ENCODE measurements at regions not wholly inside any gene's neighbourhood (a gene's known extent, or its start where the extent isn't known, plus 50 kb on each side); places are given as distances from the start of the nearest gene placed in this dataset.

DNA sequence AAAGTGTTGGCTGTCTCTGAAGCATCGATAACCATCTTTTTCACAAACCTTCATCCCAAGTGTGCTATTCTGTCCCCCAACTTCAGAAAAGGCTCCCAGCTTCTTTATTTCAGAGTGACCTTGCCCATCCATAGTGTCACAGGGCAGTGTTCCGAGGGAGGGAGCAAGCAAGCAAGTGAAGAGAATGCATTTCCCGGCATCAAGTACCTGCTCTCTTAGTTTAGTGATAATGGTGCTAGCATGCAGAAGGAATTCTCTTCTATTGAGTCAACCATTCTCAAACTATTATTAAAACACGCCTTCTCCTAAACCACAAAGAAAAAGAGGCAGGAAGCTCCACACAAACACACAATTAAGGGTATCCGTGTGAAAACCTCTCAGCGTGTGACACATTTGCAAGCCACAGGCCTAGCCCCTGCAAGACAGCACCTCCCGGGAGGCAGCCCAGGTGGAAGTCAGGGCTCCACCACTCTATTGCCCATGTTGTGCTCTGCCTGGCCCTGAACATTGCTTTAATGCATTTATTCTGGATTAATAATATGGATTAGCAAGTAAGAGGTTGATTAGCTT lies 504.9 kb downstream of the GALR1 start:
- TF ChIP-seq, protein P1, sequence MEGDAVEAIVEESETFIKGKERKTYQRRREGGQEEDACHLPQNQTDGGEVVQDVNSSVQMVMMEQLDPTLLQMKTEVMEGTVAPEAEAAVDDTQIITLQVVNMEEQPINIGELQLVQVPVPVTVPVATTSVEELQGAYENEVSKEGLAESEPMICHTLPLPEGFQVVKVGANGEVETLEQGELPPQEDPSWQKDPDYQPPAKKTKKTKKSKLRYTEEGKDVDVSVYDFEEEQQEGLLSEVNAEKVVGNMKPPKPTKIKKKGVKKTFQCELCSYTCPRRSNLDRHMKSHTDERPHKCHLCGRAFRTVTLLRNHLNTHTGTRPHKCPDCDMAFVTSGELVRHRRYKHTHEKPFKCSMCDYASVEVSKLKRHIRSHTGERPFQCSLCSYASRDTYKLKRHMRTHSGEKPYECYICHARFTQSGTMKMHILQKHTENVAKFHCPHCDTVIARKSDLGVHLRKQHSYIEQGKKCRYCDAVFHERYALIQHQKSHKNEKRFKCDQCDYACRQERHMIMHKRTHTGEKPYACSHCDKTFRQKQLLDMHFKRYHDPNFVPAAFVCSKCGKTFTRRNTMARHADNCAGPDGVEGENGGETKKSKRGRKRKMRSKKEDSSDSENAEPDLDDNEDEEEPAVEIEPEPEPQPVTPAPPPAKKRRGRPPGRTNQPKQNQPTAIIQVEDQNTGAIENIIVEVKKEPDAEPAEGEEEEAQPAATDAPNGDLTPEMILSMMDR (optimal IDR thresholded peaks at IDR 0.05 in 1 of 3, IDR thresholded peaks at IDR 0.05 in 1 of 3, conservative IDR thresholded peaks at IDR 0.05 in 1 of 3; ENCODE audit: extremely low read depth in 1 of 3, insufficient read depth in 2 of 3, low read length in 3 of 3): no peak
- no peak for TF ChIP-seq EZH2 (IDR thresholded peaks at IDR 0.05; ENCODE audit: low read length)
- Histone ChIP-seq H4K20me1 (ENCODE audit: control insufficient read depth, extremely low read depth, insufficient read depth, low read length) (no peaks in the 10 kb centered on the region), H3K9me3 (ENCODE audit: control insufficient read depth, low read depth, low read length) (peaks cover 2% of the 10 kb centered on the region), H3K9ac (ENCODE audit: control insufficient read depth, extremely low read depth, insufficient read depth, low read length) (no peak overlapping the region), H3K4me1 (ENCODE audit: control insufficient read depth, extremely low read depth, insufficient read depth, low read length) (no peaks in the 10 kb centered on the region), H3K27me3 (ENCODE audit: control insufficient read depth, extremely low read depth, insufficient read depth, low read length) (no peaks in the 10 kb centered on the region), H3K36me3 (ENCODE audit: control insufficient read depth in 2 of 2, extremely low read depth in 1 of 2, insufficient read depth in 2 of 2, low read length in 2 of 2) (no peaks in the 10 kb centered on the region), H3K27ac (ENCODE audit: control insufficient read depth, insufficient read depth, low read length) (no peak overlapping the region), H3K4me3 (ENCODE audit: control insufficient read depth in 2 of 3, extremely low read depth in 1 of 3, insufficient read depth in 2 of 3, low read depth in 1 of 3, low read length in 3 of 3) (no peak overlapping the region), H3K4me2 (ENCODE audit: control insufficient read depth, extremely low read depth, insufficient read depth, low read depth, low read length) (no peak overlapping the region), H3K9me1 (ENCODE audit: control insufficient read depth, extremely low read depth, insufficient read depth, low read length) (no peaks in the 10 kb centered on the region), H3K79me2 (ENCODE audit: control insufficient read depth, insufficient read depth, low read length) (no peaks in the 10 kb centered on the region), H2AFZ (ENCODE audit: control insufficient read depth, low read length) (no peak overlapping the region)
- no peak for FAIRE-seq
- dilution Hi-C loops (cut with MboI; ENCODE audit: extremely low pct_ligation_motif_present, low sequenced_read_pairs): no loop called here
- no peak for DNase-seq (ENCODE audit: low read depth, low spot score)

DNA sequence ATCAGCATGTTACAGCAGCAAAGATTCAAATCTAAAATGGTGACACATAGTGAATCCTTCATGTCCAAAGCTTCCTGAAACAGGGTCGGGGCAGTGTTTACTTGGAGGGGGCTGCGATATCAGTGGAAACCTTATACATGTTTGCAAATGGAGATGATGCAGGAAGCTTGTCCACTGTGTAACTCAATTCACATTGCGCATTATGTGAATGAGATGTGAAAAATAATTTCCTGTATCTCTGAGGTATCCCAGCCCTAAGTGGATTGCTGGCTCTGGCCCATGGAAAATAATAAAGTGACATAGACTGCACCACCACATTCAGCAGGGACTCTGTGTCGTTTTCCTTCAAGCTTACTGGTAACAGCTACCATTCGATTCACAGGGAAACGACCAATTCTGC lies 505.5 kb downstream of the GALR1 start:
- no peaks in the 10 kb centered on the region for H3K9me1 ChIP-seq (ENCODE audit: control insufficient read depth, extremely low read depth, insufficient read depth, low read length)
- no peak overlapping the region for H3K27ac ChIP-seq (ENCODE audit: control insufficient read depth, insufficient read depth, low read length)
- H2AFZ ChIP-seq (ENCODE audit: control insufficient read depth, low read length): no peak overlapping the region
- dilution Hi-C loops (cut with MboI; ENCODE audit: extremely low pct_ligation_motif_present, low sequenced_read_pairs): no loop called here
- H3K79me2 ChIP-seq (ENCODE audit: control insufficient read depth, insufficient read depth, low read length): no peaks in the 10 kb centered on the region
- peaks cover 2% of the 10 kb centered on the region for H3K9me3 ChIP-seq (ENCODE audit: control insufficient read depth, low read depth, low read length)
- DNase-seq (ENCODE audit: low read depth, low spot score): no peak
- TF ChIP-seq, protein P1 (optimal IDR thresholded peaks at IDR 0.05 in 1 of 3, IDR thresholded peaks at IDR 0.05 in 1 of 3, conservative IDR thresholded peaks at IDR 0.05 in 1 of 3; ENCODE audit: extremely low read depth in 1 of 3, insufficient read depth in 2 of 3, low read length in 3 of 3): no peak
- no peak for TF ChIP-seq EZH2 (IDR thresholded peaks at IDR 0.05; ENCODE audit: low read length)
- H3K4me2 ChIP-seq (ENCODE audit: control insufficient read depth, extremely low read depth, insufficient read depth, low read depth, low read length): no peak overlapping the region
- no peak for FAIRE-seq
- H3K36me3 ChIP-seq (ENCODE audit: control insufficient read depth in 2 of 2, extremely low read depth in 1 of 2, insufficient read depth in 2 of 2, low read length in 2 of 2): no peaks in the 10 kb centered on the region
- H3K4me1 ChIP-seq (ENCODE audit: control insufficient read depth, extremely low read depth, insufficient read depth, low read length): no peaks in the 10 kb centered on the region
- H3K4me3 ChIP-seq (ENCODE audit: control insufficient read depth in 2 of 3, extremely low read depth in 1 of 3, insufficient read depth in 2 of 3, low read depth in 1 of 3, low read length in 3 of 3): no peak overlapping the region
- H3K9ac ChIP-seq (ENCODE audit: control insufficient read depth, extremely low read depth, insufficient read depth, low read length): no peak overlapping the region
- no peaks in the 10 kb centered on the region for H4K20me1 ChIP-seq (ENCODE audit: control insufficient read depth, extremely low read depth, insufficient read depth, low read length)
- no peaks in the 10 kb centered on the region for H3K27me3 ChIP-seq (ENCODE audit: control insufficient read depth, extremely low read depth, insufficient read depth, low read length)

Data from keratinocyte (primary cell).